CD4-positive, alpha-beta T cell (primary cell): ENCODE measurements at regions not wholly inside any gene's neighbourhood (a gene's known extent, or its start where the extent isn't known, plus 50 kb on each side); places are given as distances from the start of the nearest gene placed in this dataset.

Experiments used
- ATAC-seq: fragments of 200-7000 bp; cut with Tn5 transposase; one replicate; pipeline ENCODE4 v1.10.0; 2022; ENCODE audit warnings: mild to moderate bottlenecking; ENCODE audit not compliant: poor library complexity
- CTCF ChIA-PET: fragments of 350-600 bp; sonication (Branson Sonifier 250); formaldehyde crosslinking; loops from one replicate; lab custom pipeline; 2021; ENCODE audit warnings: antibody characterized with exemption, inconsistent platforms; lab: Charles Lee
- POLR2A ChIA-PET: fragments of 350-600 bp; sonication (Branson Sonifier 250); formaldehyde crosslinking; loops from one replicate; lab custom pipeline; 2021; ENCODE audit warnings: antibody characterized with exemption, inconsistent platforms; lab: Charles Lee
- DNase-seq, 14 experiments: peaks; one replicate each; pipeline ENCODE4 v3.0.0-alpha.2; 2013 to 2020; ENCODE audit warnings: mixed read lengths in 2 of 14
- H3K27ac ChIP-seq, 2 donors: one replicate each; pipeline versions ENCODE4 v1.5.1 to v1.7.0; 2013; ENCODE audit warnings: low read length in 2 of 2, low read depth in 1 of 2, mild to moderate bottlenecking in 1 of 2
- H3K27me3 ChIP-seq, 2 experiments: 1 replicate in 1 of 2; 2 replicates in 1 of 2; pipeline versions ENCODE4 v1.6.1 to v1.7.0; 2013; ENCODE audit warnings: low read length in 2 of 2, control low read depth in 1 of 2, mild to moderate bottlenecking in 1 of 2, moderate library complexity in 1 of 2; ENCODE audit not compliant: insufficient read depth in 2 of 2, control insufficient read depth in 1 of 2
- H3K36me3 ChIP-seq: one replicate; pipeline ENCODE4 v1.6.1; 2013; ENCODE audit warnings: low read length, control low read depth; ENCODE audit not compliant: insufficient read depth
- H3K4me1 ChIP-seq: one replicate; pipeline ENCODE4 v1.6.1; 2013; ENCODE audit warnings: low read length, control low read depth; ENCODE audit not compliant: insufficient read depth
- H3K4me3 ChIP-seq: one replicate; pipeline ENCODE4 v1.5.1; 2013; ENCODE audit warnings: mild to moderate bottlenecking, low read length, moderate library complexity
- H3K9me3 ChIP-seq, 2 experiments: 1 replicate in 1 of 2; 2 replicates in 1 of 2; pipeline versions ENCODE4 v1.6.1 to v1.7.0; 2013; ENCODE audit warnings: low read length in 2 of 2, mild to moderate bottlenecking in 2 of 2, control low read depth in 1 of 2, moderate library complexity in 1 of 2; ENCODE audit not compliant: control insufficient read depth in 1 of 2, insufficient read depth in 1 of 2
- H3K27ac Mint-ChIP-seq: one replicate; pipeline ENCODE4 v1.8.0; 2020; ENCODE audit warnings: mixed read lengths
- H3K27me3 Mint-ChIP-seq: one replicate; pipeline ENCODE4 v1.8.0; 2021; ENCODE audit warnings: mixed read lengths
- H3K36me3 Mint-ChIP-seq: one replicate; pipeline ENCODE4 v1.8.0; 2021; ENCODE audit warnings: low read depth, mixed read lengths
- H3K4me1 Mint-ChIP-seq: one replicate; pipeline ENCODE4 v1.8.0; 2021; ENCODE audit warnings: low read depth, mixed read lengths
- H3K4me3 Mint-ChIP-seq: one replicate; pipeline ENCODE4 v1.8.0; 2020; ENCODE audit warnings: mild to moderate bottlenecking, mixed read lengths
- H3K9me3 Mint-ChIP-seq: one replicate; pipeline ENCODE4 v1.8.0; 2020; ENCODE audit warnings: mixed read lengths
- intact Hi-C, 2 experiments: fragments of 100-400 bp; cut with DNase I in 1 of 2; cut with micrococcal nuclease in 1 of 2; formaldehyde crosslinking; loops; one replicate each; pipeline versions ENCODE4 v1.15.1 to v1.9.0; 2023 to 2025; cut with DNase I, micrococcal nuclease
- TF ChIP-seq, protein P1 (sequence below): fragments of 200-600 bp; IDR thresholded peaks from one replicate; pipeline ENCODE4 v1.8.0; 2022; ENCODE audit warnings: antibody characterized with exemption, mild to moderate bottlenecking

DNA sequence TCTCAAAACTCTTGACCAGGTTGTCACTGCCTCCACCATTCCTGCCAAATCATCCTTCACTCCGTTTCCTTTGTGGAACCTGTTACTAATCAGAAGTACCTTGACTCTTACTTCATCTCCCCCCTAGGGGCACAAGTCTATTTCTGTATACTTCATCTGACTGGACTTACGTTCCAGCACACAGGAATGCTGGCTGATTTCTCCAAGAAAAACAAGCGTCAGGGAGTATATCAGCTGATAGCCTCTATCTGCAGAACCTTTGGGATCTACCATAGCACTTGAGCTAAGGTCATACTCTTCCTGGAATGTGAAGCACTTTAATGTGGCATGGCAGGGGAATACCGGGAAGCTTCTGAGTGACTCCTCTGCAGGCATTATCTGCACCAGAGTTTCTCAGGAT is 178.1 kb upstream of the MOCS1 start:
- POLR2A ChIA-PET, result no interaction called here
- CTCF ChIA-PET, result no interaction called here
- no peak overlapping the region for H3K27ac ChIP-seq
- peaks cover 6 to 10% of the 10 kb centered on the region in 2 experiments for H3K27me3 ChIP-seq
- no peak for DNase-seq
- Mint-ChIP-seq H3K27ac (no peak overlapping the region), H3K36me3 (no peaks in the 10 kb centered on the region), H3K4me1 (no peaks in the 10 kb centered on the region), H3K27me3 (peaks cover 23% of the 10 kb centered on the region), H3K4me3 (no peak overlapping the region), H3K9me3 (no peaks in the 10 kb centered on the region)
- intact Hi-C loops, result loop anchor here in 1 of 2 experiments (10.0 kb wide), 1 partner anchor 698 kb away; no protein-coding TSS in a partner anchor
- no peak overlapping the region for H3K4me3 ChIP-seq
- H3K36me3 ChIP-seq, result no peaks in the 10 kb centered on the region
- ATAC-seq, result no peak
- H3K4me1 ChIP-seq, result no peaks in the 10 kb centered on the region
- TF ChIP-seq, protein P1, sequence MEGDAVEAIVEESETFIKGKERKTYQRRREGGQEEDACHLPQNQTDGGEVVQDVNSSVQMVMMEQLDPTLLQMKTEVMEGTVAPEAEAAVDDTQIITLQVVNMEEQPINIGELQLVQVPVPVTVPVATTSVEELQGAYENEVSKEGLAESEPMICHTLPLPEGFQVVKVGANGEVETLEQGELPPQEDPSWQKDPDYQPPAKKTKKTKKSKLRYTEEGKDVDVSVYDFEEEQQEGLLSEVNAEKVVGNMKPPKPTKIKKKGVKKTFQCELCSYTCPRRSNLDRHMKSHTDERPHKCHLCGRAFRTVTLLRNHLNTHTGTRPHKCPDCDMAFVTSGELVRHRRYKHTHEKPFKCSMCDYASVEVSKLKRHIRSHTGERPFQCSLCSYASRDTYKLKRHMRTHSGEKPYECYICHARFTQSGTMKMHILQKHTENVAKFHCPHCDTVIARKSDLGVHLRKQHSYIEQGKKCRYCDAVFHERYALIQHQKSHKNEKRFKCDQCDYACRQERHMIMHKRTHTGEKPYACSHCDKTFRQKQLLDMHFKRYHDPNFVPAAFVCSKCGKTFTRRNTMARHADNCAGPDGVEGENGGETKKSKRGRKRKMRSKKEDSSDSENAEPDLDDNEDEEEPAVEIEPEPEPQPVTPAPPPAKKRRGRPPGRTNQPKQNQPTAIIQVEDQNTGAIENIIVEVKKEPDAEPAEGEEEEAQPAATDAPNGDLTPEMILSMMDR, result no peak
- no peaks in the 10 kb centered on the region for H3K9me3 ChIP-seq

DNA sequence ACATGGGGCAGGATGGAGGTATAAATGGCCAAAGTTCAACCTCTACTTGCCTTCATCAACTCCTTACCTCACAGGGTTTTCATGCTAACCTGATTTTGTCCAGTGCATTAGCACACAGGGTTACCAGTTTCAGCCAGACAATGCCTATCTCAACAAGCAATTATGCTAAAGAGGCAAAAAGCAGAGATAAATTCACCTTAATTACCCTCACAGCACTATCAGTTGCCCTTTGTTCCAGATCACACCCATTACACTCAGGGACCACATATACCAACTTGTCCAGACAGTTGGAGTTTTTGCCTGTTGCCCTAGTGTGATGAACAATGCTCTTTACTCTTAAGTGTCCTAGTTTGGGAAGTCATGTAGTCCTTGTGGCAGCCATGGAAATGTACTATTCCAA is 174.5 kb upstream of the MOCS1 start:
- no peaks in the 10 kb centered on the region for H3K4me1 Mint-ChIP-seq
- Histone ChIP-seq H3K27me3 (peaks cover 6 to 10% of the 10 kb centered on the region in 2 experiments), H3K27ac (no peak overlapping the region), H3K9me3 (no peaks in the 10 kb centered on the region), H3K4me1 (no peaks in the 10 kb centered on the region), H3K4me3 (no peak overlapping the region), H3K36me3 (no peaks in the 10 kb centered on the region)
- ATAC-seq (no peak), DNase-seq (no peak)
- H3K27me3 Mint-ChIP-seq, result peaks cover 25% of the 10 kb centered on the region
- POLR2A ChIA-PET, result no interaction called here
- intact Hi-C loops, result no loop called here
- H3K9me3 Mint-ChIP-seq, result no peaks in the 10 kb centered on the region
- CTCF ChIA-PET, result no interaction called here
- no peak overlapping the region for H3K4me3 Mint-ChIP-seq
- TF ChIP-seq, protein P1, result no peak
- H3K36me3 Mint-ChIP-seq, result no peaks in the 10 kb centered on the region
- no peak overlapping the region for H3K27ac Mint-ChIP-seq

DNA sequence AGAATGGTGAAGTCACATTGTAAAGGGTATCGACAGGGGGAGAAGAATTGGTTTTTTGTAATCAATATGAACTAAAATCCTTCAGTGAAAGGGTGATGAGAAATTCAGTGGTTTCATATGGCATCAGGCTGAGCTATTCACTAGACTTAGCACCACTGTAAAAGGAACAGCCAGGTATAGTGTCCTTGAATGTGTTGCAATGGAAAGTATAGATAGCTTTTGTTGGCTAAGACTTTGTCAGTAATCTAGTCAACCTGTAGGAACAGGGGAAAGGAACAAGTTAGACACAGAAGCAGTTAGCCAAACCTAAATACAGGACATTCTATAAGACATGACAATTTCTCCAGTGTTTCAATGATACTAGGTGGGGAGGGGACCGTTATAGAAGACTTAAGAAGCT is 172.6 kb upstream of the MOCS1 start:
- no peak for ATAC-seq
- intact Hi-C loops, result no loop called here

More for the DNA sequence above, 172.6 kb upstream of the MOCS1 start:
- Histone ChIP-seq H3K9me3 (no peaks in the 10 kb centered on the region), H3K27ac (no peak overlapping the region), H3K27me3 (peaks cover 4 to 6% of the 10 kb centered on the region in 2 experiments), H3K36me3 (no peaks in the 10 kb centered on the region), H3K4me3 (no peak overlapping the region), H3K4me1 (no peaks in the 10 kb centered on the region)
- ChIA-PET CTCF (no interaction called here), POLR2A (no interaction called here)
- no peak for DNase-seq
- H3K4me3 Mint-ChIP-seq, result no peak overlapping the region
- no peaks in the 10 kb centered on the region for H3K9me3 Mint-ChIP-seq
- peaks cover 9% of the 10 kb centered on the region for H3K27me3 Mint-ChIP-seq
- no peaks in the 10 kb centered on the region for H3K36me3 Mint-ChIP-seq
- H3K4me1 Mint-ChIP-seq, result no peaks in the 10 kb centered on the region
- TF ChIP-seq, protein P1, result no peak
- H3K27ac Mint-ChIP-seq, result no peak overlapping the region
